ENCODE measurements at regions not wholly inside any gene's neighbourhood (a gene's known extent, or its start where the extent isn't known, plus 50 kb on each side); places are given as distances from the start of the nearest gene placed in this dataset.

GRCh38 chr16:65445313-65446260, 323.7 kb upstream of the CDH11 start:
- no peaks in the 10 kb centered on the region for H3K27me3 Mint-ChIP-seq (ENCODE audit: low read depth, poor library complexity)
- no peak for DNase-seq
- peaks cover 4% of the 10 kb centered on the region for H3K4me1 Mint-ChIP-seq
- TF ChIP-seq CTCF (IDR thresholded peaks at IDR 0.05), result no peak
- H3K27ac Mint-ChIP-seq, result no peak overlapping the region
- peaks cover 43% of the 10 kb centered on the region for H3K9me3 Mint-ChIP-seq
- H3K4me3 Mint-ChIP-seq, result no peak overlapping the region
- H3K36me3 Mint-ChIP-seq (ENCODE audit: low read depth), result peaks cover 35% of the 10 kb centered on the region

- Mint-ChIP-seq H3K9me3 (peaks cover 4% of the 10 kb centered on the region), H3K4me3 (no peak overlapping the region), H3K4me1 (peaks cover 12% of the 10 kb centered on the region), H3K36me3 (ENCODE audit: low read depth) (peaks cover 3% of the 10 kb centered on the region), H3K27ac (no peak overlapping the region), H3K27me3 (ENCODE audit: low read depth, poor library complexity) (no peaks in the 10 kb centered on the region)
- no peak for DNase-seq
- TF ChIP-seq CTCF (IDR thresholded peaks at IDR 0.05), result no peak
These were observed 319.6 kb upstream of the CDH11 start for GRCh38 chr16:65441501-65441900.

GRCh38 chr16:65429504-65430181, 307.8 kb upstream of the CDH11 start:
- Mint-ChIP-seq H3K4me1 (no peaks in the 10 kb centered on the region), H3K27me3 (ENCODE audit: low read depth, poor library complexity) (peaks cover 6% of the 10 kb centered on the region), H3K9me3 (peaks cover 3% of the 10 kb centered on the region), H3K4me3 (no peak overlapping the region), H3K27ac (no peak overlapping the region), H3K36me3 (ENCODE audit: low read depth) (no peaks in the 10 kb centered on the region)
- DNase-seq, result no peak
- TF ChIP-seq CTCF (IDR thresholded peaks at IDR 0.05), result no peak

GRCh38 chr16:65426484-65426883, 304.6 kb upstream of the CDH11 start:
- Mint-ChIP-seq H3K4me3 (no peak overlapping the region), H3K27me3 (ENCODE audit: low read depth, poor library complexity) (peaks cover 6% of the 10 kb centered on the region), H3K27ac (no peak overlapping the region), H3K4me1 (no peaks in the 10 kb centered on the region), H3K36me3 (ENCODE audit: low read depth) (no peaks in the 10 kb centered on the region), H3K9me3 (peaks cover 3% of the 10 kb centered on the region)
- DNase-seq, result no peak
- TF ChIP-seq CTCF (IDR thresholded peaks at IDR 0.05), result no peak

- Mint-ChIP-seq H3K4me3 (no peak overlapping the region), H3K9me3 (peaks cover 14% of the 10 kb centered on the region), H3K27ac (no peak overlapping the region), H3K4me1 (no peaks in the 10 kb centered on the region), H3K27me3 (ENCODE audit: low read depth, poor library complexity) (no peaks in the 10 kb centered on the region), H3K36me3 (ENCODE audit: low read depth) (peaks cover 9% of the 10 kb centered on the region)
- TF ChIP-seq CTCF (IDR thresholded peaks at IDR 0.05), result no peak
- no peak for DNase-seq
These were observed 301.1 kb upstream of the CDH11 start for GRCh38 chr16:65422934-65423333.
